Transverse colon (tissue), 4 donors: ENCODE measurements at regions not wholly inside any gene's neighbourhood (a gene's known extent, or its start where the extent isn't known, plus 50 kb on each side); places are given as distances from the start of the nearest gene placed in this dataset.

Experiments used
- DNase-seq: peaks from one replicate; pipeline ENCODE4 v3.0.0-alpha.2; 2019
- H3K27ac ChIP-seq, 4 donors: fragments of 200-600 bp; sonication (generic); 2 replicates each; pipeline ENCODE4 v1.5.1; 2016 to 2018; ENCODE audit warnings: inconsistent platforms in 4 of 4
- H3K27me3 ChIP-seq: fragments of 200-600 bp; sonication (generic); 2 replicates; pipeline ENCODE4 v1.5.1; 2017; ENCODE audit warnings: inconsistent platforms
- H3K36me3 ChIP-seq, 4 donors: fragments of 200-600 bp; sonication (generic); 2 replicates each; pipeline ENCODE4 v1.5.1; 2017 to 2019; ENCODE audit warnings: inconsistent platforms in 4 of 4
- H3K4me1 ChIP-seq, 4 donors: fragments of 200-600 bp; sonication (generic); 2 replicates each; pipeline ENCODE4 v1.5.1; 2017 to 2020; ENCODE audit warnings: inconsistent platforms in 4 of 4
- H3K4me3 ChIP-seq, 4 donors: fragments of 200-600 bp; sonication (generic); 1 replicate in 1 of 4; 2 replicates in 3 of 4; pipeline versions ENCODE4 v1.5.1 to v1.6.1; 2017 to 2019; ENCODE audit warnings: inconsistent platforms in 4 of 4
- H3K9me3 ChIP-seq, 2 donors: fragments of 200-600 bp; sonication (generic); 2 replicates each; pipeline ENCODE4 v1.5.1; 2017 to 2019; ENCODE audit warnings: inconsistent platforms in 2 of 2
- EP300 ChIP-seq: sonication (generic); formaldehyde crosslinking; IDR thresholded peaks from one replicate; pipeline ENCODE4 v1.6.1; 2017; ENCODE audit warnings: antibody characterized with exemption, low read depth
- POLR2A ChIP-seq: fragments of 450-650 bp; IDR thresholded peaks from one replicate; pipeline ENCODE4 v1.6.1; 2016; ENCODE audit warnings: antibody characterized with exemption, mild to moderate bottlenecking, moderate library complexity
- POLR2AphosphoS5 ChIP-seq, 3 donors: sonication (generic); formaldehyde crosslinking; IDR thresholded peaks; one replicate each; pipeline ENCODE4 v1.6.1; 2016; ENCODE audit warnings: antibody characterized with exemption in 3 of 3
- WGBS, 2 donors: methylation state at CpG; one replicate each; pipeline ENCODE4 v1.1.5; 2018; ENCODE audit warnings: low coverage in 1 of 2; 5-methylcytosine and 5-hydroxymethylcytosine counted together
- in situ Hi-C, 4 donors: fragments of 200-750 bp; cut with MboI; loops; one replicate each; pipeline versions ENCODE4 v1.15.0 to v1.15.1; 2017; ENCODE audit warnings: low sequenced_read_pairs in 3 of 4, low pct_ligation_motif_present in 1 of 4, low pct_unique_long_range_greater_than_20kb in 1 of 4
- intact Hi-C: fragments of 100-400 bp; cut with DNase I; formaldehyde crosslinking; loops from one replicate; pipeline ENCODE4 v1.15.1; 2023; ENCODE audit warnings: low total_unique reads
- TF ChIP-seq, protein P1 (sequence below), 5 experiments: fragments of 200-600 bp in 3 of 5; fragments of 450-650 bp in 2 of 5; sonication (generic) in 3 of 5; IDR thresholded peaks; 1 replicate in 2 of 5; 2 replicates in 3 of 5; pipeline ENCODE4 v1.5.1; 2016 to 2017; ENCODE audit warnings: antibody characterized with exemption in 5 of 5, inconsistent platforms in 3 of 5, mild to moderate bottlenecking in 2 of 5, moderate library complexity in 1 of 5

DNA sequence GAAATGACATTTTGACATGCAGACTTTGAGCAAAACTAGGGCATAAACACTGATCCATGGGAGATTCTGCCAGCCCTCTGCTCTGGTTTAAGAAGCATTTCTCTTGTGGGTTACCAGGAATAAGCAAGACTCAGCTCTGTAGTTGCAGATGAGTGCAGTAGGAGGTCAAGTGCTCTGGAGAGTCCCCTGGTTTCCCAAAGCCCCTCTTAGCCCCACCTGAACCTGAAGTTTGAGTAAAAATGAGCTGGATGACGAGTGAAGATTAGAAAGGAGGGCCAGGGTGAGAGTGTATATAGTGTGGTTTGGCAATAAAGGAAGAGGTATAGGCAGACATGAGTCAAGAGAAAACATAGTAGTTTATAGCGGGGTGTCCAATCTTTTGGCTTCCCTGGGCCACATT, 220.3 kb downstream of the ARL4A start:
- in situ Hi-C loops, result no loop called here
- Histone ChIP-seq H3K9me3 (no peaks in the 10 kb centered on the region), H3K4me3 (no peak overlapping the region), H3K27ac (no peak overlapping the region), H3K4me1 (no peaks in the 10 kb centered on the region), H3K36me3 (no peaks in the 10 kb centered on the region), H3K27me3 (no peaks in the 10 kb centered on the region)
- WGBS, 2 donors, result 75 to 80% methylated on average over 1 to 2 of the region's 2 CpGs
- TF ChIP-seq, protein P1, sequence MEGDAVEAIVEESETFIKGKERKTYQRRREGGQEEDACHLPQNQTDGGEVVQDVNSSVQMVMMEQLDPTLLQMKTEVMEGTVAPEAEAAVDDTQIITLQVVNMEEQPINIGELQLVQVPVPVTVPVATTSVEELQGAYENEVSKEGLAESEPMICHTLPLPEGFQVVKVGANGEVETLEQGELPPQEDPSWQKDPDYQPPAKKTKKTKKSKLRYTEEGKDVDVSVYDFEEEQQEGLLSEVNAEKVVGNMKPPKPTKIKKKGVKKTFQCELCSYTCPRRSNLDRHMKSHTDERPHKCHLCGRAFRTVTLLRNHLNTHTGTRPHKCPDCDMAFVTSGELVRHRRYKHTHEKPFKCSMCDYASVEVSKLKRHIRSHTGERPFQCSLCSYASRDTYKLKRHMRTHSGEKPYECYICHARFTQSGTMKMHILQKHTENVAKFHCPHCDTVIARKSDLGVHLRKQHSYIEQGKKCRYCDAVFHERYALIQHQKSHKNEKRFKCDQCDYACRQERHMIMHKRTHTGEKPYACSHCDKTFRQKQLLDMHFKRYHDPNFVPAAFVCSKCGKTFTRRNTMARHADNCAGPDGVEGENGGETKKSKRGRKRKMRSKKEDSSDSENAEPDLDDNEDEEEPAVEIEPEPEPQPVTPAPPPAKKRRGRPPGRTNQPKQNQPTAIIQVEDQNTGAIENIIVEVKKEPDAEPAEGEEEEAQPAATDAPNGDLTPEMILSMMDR (IDR thresholded peaks at IDR 0.05), result no peak
- TF ChIP-seq POLR2AphosphoS5 (IDR thresholded peaks at IDR 0.05), result no peak
- TF ChIP-seq EP300, result no peak
- TF ChIP-seq POLR2A, result no peak
- no peak for DNase-seq
- intact Hi-C loops, result no loop called here

DNA sequence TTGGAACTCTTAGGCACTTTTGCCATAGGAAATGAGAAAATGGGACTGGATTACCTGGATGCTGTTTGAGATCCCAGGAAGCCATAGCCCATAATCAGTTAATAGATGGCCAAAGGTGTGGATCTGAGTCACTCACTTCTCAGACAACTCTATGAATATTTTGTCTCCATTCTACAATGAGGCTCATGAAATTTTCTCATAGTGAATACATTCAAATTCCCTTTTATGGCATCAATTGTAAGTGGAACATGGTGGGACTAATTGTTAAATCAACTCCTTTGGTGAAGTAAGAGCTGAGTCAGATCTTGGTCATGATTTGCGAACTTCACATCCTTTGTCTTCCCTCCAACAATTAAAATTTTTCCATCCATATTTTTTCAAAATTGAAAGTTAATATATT, 222.1 kb downstream of the ARL4A start:
- no peaks in the 10 kb centered on the region for H3K9me3 ChIP-seq
- no peaks in the 10 kb centered on the region for H3K36me3 ChIP-seq
- TF ChIP-seq POLR2A (no peak), EP300 (no peak), POLR2AphosphoS5 (IDR thresholded peaks at IDR 0.05) (no peak)
- TF ChIP-seq, protein P1 (IDR thresholded peaks at IDR 0.05), result no peak
- no peak overlapping the region for H3K27ac ChIP-seq
- no peak overlapping the region for H3K4me3 ChIP-seq
- no peaks in the 10 kb centered on the region for H3K27me3 ChIP-seq
- in situ Hi-C loops (no loop called here), intact Hi-C loops (no loop called here)
- DNase-seq, result no peak
- H3K4me1 ChIP-seq, result no peaks in the 10 kb centered on the region
- 89 to 100% methylated on average over 1 of the region's 1 CpG for WGBS, 2 donors

DNA sequence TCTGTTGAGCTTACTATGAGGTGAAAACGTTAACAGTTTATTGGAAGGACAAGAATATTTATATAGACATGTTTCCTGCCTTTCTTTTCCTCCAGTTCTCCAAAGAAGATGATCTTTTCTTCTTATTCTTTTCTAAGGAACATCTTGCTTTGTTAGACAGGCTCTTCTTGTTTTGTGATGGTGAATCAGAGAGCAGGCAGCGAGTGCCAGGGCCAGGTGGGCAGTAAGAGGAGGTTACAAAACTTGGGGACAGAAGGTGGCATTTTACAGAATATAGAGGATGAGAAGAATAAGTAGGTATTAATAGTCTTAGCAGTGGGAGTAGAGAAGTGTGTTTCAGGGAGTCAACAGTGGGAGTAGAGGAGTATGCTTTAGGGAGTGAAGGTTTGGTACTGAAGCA, 223.6 kb downstream of the ARL4A start:
- no peaks in the 10 kb centered on the region for H3K36me3 ChIP-seq
- WGBS, 2 donors, result 47 to 62% methylated on average over 2 of the region's 2 CpGs
- no peaks in the 10 kb centered on the region for H3K27me3 ChIP-seq
- H3K9me3 ChIP-seq, result no peaks in the 10 kb centered on the region
- no peak for TF ChIP-seq EP300
- no peak for TF ChIP-seq POLR2A
- no peak for TF ChIP-seq POLR2AphosphoS5 (IDR thresholded peaks at IDR 0.05)
- TF ChIP-seq, protein P1 (IDR thresholded peaks at IDR 0.05), result no peak
- intact Hi-C loops (no loop called here), in situ Hi-C loops (no loop called here)
- DNase-seq, result no peak
- H3K27ac ChIP-seq, result no peak overlapping the region
- H3K4me3 ChIP-seq, result no peak overlapping the region
- no peaks in the 10 kb centered on the region for H3K4me1 ChIP-seq

DNA sequence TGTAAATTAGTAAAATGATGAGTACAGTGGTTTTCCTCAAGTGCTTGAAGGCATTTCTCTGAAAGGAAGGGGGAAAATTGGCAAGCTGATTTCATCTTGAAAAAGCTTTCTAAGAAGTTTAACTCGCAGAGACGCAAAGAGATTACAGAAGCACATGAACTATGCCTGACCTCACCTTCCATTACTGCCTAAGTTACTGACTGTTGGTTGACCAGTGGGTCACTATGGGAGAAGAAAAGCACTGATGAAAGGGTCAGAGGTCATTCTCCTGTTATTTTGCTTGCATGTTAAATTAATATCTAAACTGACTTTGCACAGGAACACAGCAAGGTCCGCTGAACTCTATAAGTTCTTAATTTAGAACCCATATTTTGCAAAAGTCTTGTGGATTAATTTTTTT, 225.6 kb downstream of the ARL4A start:
- WGBS, 2 donors, result 41 to 100% methylated on average over 1 to 3 of the region's 3 CpGs
- no peak for DNase-seq
- TF ChIP-seq EP300, result no peak
- TF ChIP-seq POLR2AphosphoS5 (IDR thresholded peaks at IDR 0.05), result no peak
- TF ChIP-seq, protein P1 (IDR thresholded peaks at IDR 0.05), result no peak
- no peak for TF ChIP-seq POLR2A
- intact Hi-C loops (no loop called here), in situ Hi-C loops (no loop called here)
- no peak overlapping the region for H3K27ac ChIP-seq
- H3K36me3 ChIP-seq, result no peaks in the 10 kb centered on the region
- no peaks in the 10 kb centered on the region for H3K27me3 ChIP-seq
- H3K9me3 ChIP-seq, result no peaks in the 10 kb centered on the region
- no peaks in the 10 kb centered on the region for H3K4me1 ChIP-seq
- H3K4me3 ChIP-seq, result no peak overlapping the region
